HG03439 (cell line): ENCODE measurements at regions not wholly inside any gene's neighbourhood (a gene's known extent, or its start where the extent isn't known, plus 50 kb on each side); places are given as distances from the start of the nearest gene placed in this dataset.
"Not testable (repeated sequence)": the region's sequence is repeated elsewhere in the genome, so short reads cannot be mapped to it uniquely, and the experiment has no call there.

Source experiments
- ATAC-seq: cut with Tn5 transposase; IDR thresholded peaks from one replicate; pipeline ENCODE4 v1.9.1; 2021; ENCODE audit warnings: mild to moderate bottlenecking, moderate library complexity; ENCODE audit not compliant: unreplicated experiment

GRCh38 chr12:88726806-88727720 is 146.8 kb upstream of the KITLG start:
- no peak for ATAC-seq

- no peak for ATAC-seq
Observed at GRCh38 chr12:88725592-88726143, 145.4 kb upstream of the KITLG start.

- ATAC-seq = no peak
Observed at GRCh38 chr12:88723219-88723618, 142.9 kb upstream of the KITLG start.

- no peak for ATAC-seq
Observed at GRCh38 chr12:88720785-88721650, 140.7 kb upstream of the KITLG start.

- ATAC-seq = no peak
Observed at GRCh38 chr12:88720231-88720630, 140.0 kb upstream of the KITLG start.

GRCh38 chr12:88717188-88717587 is 136.9 kb upstream of the KITLG start:
- ATAC-seq = no peak

DNA sequence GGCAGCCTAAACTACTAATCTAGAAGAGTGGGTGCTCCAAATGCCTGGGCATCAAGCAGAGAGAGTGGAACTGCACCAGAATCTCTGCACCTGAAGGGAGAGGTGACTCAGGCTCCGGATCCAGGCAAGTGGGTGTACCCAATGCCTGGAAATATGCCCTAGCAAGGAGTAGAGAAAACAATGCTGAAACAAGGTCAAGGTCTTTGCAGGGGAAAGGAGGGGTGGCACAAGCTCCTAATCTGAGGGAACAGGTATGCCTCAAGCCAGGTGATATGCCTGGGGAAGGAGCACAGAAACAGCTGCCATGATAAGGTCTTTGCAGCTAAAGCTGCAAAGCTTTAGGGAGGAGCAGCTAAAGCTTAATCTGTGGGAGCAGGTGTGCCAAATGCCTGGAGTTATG is 136.0 kb upstream of the KITLG start:
- ATAC-seq = no peak

DNA sequence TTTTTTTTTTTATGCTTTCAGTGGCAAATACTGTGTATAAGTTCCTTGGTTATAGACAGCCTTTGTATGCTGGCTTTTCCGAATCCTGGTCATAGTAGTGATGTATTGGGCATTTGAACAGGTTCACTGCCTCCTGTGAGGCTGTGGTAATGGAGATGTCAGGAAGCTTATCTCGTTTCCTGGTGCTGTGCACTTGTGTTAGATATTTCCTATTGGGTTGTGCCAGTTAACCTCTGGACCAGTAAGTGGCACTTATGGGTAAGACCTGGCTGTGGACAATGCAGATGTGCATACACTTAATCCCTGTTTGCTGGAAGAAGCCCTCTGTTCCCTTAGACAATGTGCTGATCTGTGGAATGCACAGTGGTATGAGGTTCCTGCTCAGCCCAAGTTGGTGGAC is 135.4 kb upstream of the KITLG start:
- ATAC-seq = no peak

GRCh38 chr12:88714263-88714882 is 134.1 kb upstream of the KITLG start:
- not testable (repeated sequence) for ATAC-seq

- ATAC-seq = no peak
Observed at GRCh38 chr12:88707800-88708199, 127.5 kb upstream of the KITLG start.

- no peak for ATAC-seq
Observed at GRCh38 chr12:88706286-88706685, 126.0 kb upstream of the KITLG start.

- no peak for ATAC-seq
Observed at GRCh38 chr12:88703790-88704189, 123.5 kb upstream of the KITLG start.

- ATAC-seq = no peak
Observed at GRCh38 chr12:88698471-88698870, 118.2 kb upstream of the KITLG start.

GRCh38 chr12:88693837-88694445 is 113.7 kb upstream of the KITLG start:
- ATAC-seq = no peak

GRCh38 chr12:88691811-88692210 is 111.5 kb upstream of the KITLG start:
- ATAC-seq = no peak

DNA sequence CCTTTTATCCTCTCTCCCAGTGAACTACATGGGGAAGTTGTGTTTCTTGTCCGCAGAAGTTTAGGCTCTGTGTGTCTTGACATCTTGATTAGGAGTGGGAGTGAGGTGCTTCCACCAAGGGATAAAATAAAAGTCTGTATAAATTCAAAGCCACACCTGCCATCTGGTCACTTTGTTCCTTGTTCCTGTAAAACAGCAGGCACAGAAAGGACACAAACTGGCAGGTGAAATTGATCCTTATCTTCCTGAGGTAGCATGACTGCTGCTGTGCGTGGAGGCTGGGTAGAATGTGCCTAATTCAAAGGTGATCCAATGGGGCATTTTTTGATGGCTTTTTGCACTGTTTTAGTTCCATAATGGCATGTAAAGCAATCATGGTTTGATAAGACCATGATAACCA is 104.3 kb upstream of the KITLG start:
- no peak for ATAC-seq

DNA sequence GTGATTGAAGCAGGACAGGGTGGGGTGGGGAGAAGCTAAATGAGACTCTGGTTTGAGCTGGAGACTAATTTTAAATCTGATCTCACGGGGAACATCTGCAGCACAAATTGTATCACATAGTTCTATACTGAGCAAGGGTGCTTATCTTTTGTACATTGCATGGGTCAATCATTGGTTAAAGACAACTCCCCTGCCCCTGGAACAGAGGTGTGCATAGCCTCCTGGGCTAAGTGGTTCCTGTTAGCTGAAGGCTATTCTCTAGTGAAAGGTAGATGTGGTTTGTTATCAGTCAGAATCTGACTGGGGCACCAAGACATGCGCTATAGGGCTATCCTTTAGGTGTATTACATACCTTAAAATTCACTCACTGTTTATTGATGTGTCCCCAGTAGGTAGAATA is 103.9 kb upstream of the KITLG start:
- ATAC-seq = no peak

DNA sequence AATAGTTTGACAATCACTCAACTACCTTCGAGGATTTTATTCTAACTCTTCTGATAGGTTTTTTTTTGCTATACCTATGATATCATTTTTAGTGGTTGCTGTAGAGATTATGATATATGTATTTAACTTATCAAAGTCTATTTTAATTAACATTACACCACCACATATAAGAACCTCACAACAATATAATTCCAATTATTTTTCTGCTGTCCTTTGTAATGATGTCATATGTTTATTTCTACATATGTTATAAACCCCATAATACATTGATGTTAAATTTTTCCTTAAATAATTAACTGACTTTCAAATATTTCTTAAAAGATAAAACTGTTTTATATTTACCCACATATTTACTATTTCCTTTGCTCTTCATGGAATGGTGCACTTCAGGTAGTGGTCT is 103.4 kb upstream of the KITLG start:
- no peak for ATAC-seq

DNA sequence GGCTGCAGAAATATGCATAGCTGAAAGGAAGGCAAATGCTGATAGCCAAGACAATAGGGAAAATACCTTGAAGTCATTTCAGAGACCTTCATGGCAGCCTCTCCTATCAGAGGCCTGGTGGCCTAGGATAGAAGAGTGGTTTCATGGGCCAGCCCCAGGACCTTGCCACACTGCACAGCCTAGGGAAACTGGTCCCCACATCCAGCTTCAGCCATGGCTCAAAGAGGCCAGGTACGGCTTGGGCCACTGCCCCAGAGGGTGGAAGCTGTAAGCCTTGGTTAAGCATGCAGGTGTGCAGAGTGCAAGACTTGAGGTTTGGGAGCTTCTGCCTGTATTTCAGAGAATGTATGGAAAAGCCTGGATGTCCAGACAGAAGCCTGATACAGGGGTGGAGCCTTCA is 101.0 kb upstream of the KITLG start:
- ATAC-seq = no peak

DNA sequence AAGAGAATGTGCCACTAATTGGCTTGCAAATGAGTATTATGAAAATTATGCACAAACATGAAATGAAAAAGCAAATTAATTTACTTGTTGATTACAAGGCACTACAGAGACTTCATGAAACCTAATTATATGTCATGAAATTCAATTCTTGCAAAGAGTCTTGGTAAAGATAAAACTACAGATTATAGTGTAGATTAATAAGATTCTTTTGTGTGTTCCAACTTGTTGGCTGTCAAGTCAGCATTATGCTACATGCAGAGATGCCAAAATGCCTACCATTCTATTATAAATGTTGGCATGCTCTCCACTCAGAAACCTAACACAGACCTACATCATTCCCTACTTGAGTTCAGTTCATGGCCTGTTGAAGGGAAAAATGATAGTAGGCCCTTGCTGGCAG is 97.2 kb upstream of the KITLG start:
- no peak for ATAC-seq

DNA sequence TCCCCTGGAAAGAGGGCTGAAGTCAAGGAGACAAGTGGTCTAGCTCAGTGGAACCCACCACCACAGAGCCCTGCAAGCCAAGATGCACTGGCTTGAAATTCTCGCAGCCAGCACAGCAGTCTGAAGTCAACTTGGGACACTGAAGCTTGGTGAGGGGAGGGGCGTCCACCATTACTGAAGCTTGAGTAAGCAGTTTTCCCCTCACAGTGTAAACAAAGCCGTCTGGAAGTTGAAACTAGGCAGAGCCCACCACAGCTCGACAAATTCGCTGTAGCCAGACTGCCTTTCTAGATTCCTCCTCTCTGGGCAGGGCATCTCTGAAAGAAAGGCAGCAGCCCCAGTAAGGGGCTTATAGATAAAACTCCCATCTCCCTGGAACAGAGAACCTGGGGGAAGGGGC is 87.3 kb upstream of the KITLG start:
- not testable (repeated sequence) for ATAC-seq
